AG09319 (cell line): ENCODE measurements at regions not wholly inside any gene's neighbourhood (a gene's known extent, or its start where the extent isn't known, plus 50 kb on each side); places are given as distances from the start of the nearest gene placed in this dataset.

Experiments used
- DNase-seq: peaks from one replicate; pipeline ENCODE4 v3.0.0-alpha.2; 2010; ENCODE audit warnings: low read depth; ENCODE audit errors: extremely low read depth
- TF ChIP-seq, protein P1 (sequence below): IDR thresholded peaks from 2 replicates; pipeline ENCODE4 v1.5.1; 2011; ENCODE audit warnings: low read depth, mild to moderate bottlenecking, inconsistent platforms, low read length, moderate library complexity

DNA sequence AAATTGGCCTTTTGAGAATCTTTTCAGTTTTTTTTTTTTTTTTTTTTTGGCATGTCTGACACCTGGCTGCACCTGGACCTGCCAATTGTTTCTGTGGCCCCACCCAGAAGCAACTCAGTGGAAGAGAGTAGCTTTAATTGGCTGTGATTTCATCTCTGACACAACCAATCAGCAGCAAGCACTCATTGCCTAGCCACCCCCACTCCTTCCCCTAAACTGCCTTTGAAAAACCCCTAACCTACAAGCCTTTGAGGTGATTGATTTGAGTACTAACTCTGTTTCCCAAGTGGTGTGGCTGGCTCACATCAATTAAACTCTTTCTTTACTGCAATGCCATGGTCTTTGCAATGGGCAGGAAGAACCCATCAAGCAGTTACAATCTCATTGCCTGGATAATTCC lies 98.2 kb upstream of the CHORDC1 start:
- TF ChIP-seq, protein P1, sequence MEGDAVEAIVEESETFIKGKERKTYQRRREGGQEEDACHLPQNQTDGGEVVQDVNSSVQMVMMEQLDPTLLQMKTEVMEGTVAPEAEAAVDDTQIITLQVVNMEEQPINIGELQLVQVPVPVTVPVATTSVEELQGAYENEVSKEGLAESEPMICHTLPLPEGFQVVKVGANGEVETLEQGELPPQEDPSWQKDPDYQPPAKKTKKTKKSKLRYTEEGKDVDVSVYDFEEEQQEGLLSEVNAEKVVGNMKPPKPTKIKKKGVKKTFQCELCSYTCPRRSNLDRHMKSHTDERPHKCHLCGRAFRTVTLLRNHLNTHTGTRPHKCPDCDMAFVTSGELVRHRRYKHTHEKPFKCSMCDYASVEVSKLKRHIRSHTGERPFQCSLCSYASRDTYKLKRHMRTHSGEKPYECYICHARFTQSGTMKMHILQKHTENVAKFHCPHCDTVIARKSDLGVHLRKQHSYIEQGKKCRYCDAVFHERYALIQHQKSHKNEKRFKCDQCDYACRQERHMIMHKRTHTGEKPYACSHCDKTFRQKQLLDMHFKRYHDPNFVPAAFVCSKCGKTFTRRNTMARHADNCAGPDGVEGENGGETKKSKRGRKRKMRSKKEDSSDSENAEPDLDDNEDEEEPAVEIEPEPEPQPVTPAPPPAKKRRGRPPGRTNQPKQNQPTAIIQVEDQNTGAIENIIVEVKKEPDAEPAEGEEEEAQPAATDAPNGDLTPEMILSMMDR: no peak
- DNase-seq: no peak

DNA sequence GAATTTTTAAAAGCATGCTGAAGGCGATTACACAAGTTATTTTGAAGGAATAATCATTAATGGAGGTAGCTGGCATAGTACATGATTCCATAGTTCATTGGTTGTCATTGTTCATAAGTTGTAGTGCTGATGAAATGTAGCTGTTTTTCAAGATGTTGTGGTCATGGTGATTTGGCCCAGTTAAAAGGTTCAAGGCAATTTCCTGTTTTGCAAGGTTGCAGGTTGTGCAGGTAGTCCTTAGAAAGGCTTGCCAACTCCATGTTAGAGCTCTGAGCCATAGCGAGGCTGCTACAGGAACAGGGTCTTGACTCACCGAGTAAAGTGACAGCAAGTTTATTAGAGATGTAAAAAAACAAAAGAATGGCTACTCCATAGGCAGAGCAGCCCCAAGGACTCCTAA lies 95.8 kb upstream of the CHORDC1 start:
- no peak for DNase-seq
- TF ChIP-seq, protein P1: no peak

DNA sequence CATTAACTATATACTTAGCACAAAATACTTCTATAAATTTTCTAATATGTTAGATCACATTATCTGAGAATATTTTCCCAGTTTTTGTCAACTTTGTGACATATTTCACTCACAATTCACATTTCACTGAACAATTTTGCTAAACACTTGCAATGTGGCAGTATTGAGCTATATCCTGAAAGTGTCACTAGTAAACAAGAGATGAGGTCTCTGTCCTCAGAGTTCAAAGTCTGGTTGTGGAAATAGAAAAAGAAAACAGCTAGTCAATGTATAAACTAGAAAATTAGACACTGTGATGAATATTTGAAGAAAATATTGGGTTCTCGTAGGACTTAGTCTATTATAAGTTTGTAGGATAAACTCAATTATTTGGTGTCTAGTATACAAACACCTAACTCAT lies 87.4 kb upstream of the CHORDC1 start:
- TF ChIP-seq, protein P1: no peak
- no peak for DNase-seq

DNA sequence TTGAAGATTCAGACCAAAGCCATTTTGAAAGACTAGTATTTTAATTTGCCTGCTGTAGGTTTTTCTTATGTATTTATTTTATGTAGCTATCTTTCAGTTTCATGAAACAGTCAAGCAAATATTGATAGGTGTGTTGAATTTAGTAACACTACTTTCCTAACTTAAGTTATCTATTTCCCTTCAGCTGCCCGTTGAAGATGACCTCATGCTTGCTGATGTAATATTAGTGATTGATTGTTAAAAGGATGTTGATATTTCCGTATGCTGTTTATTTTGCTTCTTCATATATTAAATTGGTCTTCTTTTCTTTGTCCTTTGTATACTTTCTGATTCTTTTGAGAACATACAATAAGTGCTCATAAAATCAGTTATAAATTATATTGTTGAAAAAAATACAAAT lies 86.8 kb upstream of the CHORDC1 start:
- DNase-seq: no peak
- TF ChIP-seq, protein P1: no peak

DNA sequence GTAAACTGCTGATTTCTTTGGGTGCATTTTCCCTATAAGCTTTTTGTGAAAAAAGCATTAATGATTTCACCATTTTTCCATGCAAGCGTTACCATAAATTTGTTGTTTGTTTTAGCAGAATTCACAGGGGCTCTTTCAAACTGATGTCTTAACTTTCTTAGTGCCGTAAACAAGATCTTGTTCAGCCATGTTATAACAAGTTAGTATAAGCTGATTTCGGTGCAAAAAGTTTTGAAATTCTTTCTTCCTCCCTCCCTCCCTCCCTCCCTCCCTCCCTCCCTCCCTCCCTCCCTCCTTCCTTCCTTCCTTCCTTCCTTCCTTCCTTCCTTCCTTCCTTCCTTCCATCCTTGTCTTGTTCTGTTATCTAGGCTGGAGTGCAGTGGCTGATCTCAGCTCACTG lies 71.7 kb upstream of the CHORDC1 start:
- no peak for DNase-seq
- TF ChIP-seq, protein P1: no peak

DNA sequence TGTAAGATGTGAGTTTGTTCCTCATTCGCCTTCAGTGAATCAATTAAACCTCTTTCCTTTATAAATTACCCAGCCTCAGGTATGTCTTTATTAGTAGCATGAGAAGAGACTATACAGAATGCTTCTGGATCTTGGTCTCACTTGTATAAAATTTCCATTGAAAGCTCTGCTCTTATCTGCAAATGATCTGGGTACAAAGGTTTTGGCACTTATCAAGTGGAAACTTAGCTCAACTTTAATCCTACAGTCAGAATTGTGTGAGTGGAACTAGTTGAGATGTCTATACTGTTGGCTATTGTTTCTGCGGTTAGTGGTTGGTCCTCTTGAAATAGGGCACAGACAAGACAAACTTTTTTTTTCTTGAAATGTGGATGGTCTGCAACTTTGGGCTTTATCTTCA lies 71.2 kb upstream of the CHORDC1 start:
- DNase-seq: no peak
- TF ChIP-seq, protein P1: no peak

DNA sequence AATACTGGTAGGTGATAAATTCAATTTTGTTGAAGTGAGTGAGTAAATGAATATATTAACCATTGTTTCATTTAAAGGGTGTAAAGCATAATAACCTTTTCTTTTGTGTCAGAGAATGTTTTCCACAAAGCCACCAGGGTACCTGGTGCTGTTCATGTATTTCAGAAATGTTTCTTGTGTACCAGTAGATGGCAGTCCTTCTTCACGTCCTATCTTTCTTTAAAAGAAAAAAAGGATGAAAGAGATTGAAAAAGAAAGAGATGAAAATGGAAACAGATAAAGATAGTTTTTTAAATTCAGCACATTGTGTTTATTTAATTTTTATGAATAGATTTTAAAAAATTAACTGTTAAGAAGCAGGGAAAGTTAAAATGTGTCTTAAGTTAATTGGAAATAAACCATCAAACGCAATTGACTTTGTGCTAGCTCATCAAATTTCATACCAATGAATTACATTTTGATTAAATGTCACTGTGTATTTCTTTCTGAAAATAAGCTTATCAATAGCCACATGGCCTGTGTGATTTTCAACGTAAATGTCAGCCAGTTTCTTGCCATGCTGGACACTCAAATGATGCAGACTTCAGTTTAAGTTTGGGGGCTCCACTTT lies 65.5 kb upstream of the CHORDC1 start:
- DNase-seq: no peak
- TF ChIP-seq, protein P1: no peak
